Uterus (tissue), 2 donors: ENCODE measurements at regions not wholly inside any gene's neighbourhood (a gene's known extent, or its start where the extent isn't known, plus 50 kb on each side); places are given as distances from the start of the nearest gene placed in this dataset.

Source experiments
- POLR2A ChIP-seq, 2 donors: fragments of 450-650 bp; IDR thresholded peaks; one replicate each; pipeline ENCODE4 v1.6.1; 2016; ENCODE audit warnings: antibody characterized with exemption in 2 of 2, mild to moderate bottlenecking in 1 of 2, moderate library complexity in 1 of 2
- TF ChIP-seq, protein P1 (sequence below), 4 experiments: fragments of 200-600 bp in 2 of 4; fragments of 450-650 bp in 2 of 4; sonication (generic) in 2 of 4; IDR thresholded peaks; one replicate each; pipeline ENCODE4 v1.5.1; 2016 to 2019; ENCODE audit warnings: antibody characterized with exemption in 4 of 4, mild to moderate bottlenecking in 2 of 4, moderate library complexity in 1 of 4

DNA sequence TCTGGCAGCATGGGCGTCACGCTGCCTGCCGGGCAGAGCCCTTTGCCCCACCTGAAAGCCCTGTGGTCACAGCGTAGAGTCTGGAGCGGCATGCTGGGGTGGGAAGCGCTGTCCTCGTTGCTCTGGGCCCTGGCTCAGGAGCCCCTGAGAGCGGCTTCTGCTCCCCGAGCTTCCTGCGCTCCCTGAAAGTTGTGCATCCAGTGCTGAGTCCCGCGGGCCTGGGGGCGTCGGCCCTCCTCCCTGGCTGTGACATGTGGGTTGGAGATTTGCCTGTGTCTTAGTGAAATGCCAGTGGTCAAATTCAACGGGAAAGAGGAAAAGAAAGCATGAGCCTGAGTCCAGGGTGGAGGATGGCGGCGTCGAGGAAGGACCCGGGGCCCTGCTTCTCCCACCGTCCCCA is 1208.0 kb downstream of the BRD1 start:
- TF ChIP-seq, protein P1, sequence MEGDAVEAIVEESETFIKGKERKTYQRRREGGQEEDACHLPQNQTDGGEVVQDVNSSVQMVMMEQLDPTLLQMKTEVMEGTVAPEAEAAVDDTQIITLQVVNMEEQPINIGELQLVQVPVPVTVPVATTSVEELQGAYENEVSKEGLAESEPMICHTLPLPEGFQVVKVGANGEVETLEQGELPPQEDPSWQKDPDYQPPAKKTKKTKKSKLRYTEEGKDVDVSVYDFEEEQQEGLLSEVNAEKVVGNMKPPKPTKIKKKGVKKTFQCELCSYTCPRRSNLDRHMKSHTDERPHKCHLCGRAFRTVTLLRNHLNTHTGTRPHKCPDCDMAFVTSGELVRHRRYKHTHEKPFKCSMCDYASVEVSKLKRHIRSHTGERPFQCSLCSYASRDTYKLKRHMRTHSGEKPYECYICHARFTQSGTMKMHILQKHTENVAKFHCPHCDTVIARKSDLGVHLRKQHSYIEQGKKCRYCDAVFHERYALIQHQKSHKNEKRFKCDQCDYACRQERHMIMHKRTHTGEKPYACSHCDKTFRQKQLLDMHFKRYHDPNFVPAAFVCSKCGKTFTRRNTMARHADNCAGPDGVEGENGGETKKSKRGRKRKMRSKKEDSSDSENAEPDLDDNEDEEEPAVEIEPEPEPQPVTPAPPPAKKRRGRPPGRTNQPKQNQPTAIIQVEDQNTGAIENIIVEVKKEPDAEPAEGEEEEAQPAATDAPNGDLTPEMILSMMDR (IDR thresholded peaks at IDR 0.05) = no peak
- TF ChIP-seq POLR2A (IDR thresholded peaks at IDR 0.05) = no peak
